GM18499 (cell line): ENCODE measurements at regions not wholly inside any gene's neighbourhood (a gene's known extent, or its start where the extent isn't known, plus 50 kb on each side); places are given as distances from the start of the nearest gene placed in this dataset.

Source experiments
- ATAC-seq: cut with Tn5 transposase; IDR thresholded peaks from one replicate; pipeline ENCODE4 v1.9.1; 2021; ENCODE audit warnings: moderate number of reproducible peaks; ENCODE audit not compliant: insufficient read depth, unreplicated experiment

- ATAC-seq, result no peak
Observed at GRCh38 chr5:167777746-167778145, 513.7 kb upstream of the WWC1 start.

DNA sequence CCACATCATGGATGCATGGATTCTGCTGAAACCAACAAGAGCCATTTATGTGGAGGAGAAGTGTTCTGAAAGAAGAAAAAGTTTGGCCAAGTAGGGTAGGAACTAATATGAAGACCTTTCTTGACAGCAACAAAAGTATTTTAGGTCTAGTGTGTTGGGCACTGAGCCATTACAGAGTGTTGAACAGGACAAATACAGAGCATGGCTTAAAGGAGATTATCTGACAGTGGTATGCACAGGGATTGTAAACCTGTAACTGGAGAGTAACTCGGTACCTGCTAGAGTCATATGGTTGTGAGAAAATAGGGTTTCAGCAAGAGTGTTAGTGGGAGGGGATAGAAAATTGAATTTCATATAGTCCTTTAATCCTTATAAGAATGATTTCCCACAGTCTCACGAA lies 513.2 kb upstream of the WWC1 start:
- ATAC-seq, result no peak

GRCh38 chr5:167779644-167780043 lies 511.8 kb upstream of the WWC1 start:
- no peak for ATAC-seq

DNA sequence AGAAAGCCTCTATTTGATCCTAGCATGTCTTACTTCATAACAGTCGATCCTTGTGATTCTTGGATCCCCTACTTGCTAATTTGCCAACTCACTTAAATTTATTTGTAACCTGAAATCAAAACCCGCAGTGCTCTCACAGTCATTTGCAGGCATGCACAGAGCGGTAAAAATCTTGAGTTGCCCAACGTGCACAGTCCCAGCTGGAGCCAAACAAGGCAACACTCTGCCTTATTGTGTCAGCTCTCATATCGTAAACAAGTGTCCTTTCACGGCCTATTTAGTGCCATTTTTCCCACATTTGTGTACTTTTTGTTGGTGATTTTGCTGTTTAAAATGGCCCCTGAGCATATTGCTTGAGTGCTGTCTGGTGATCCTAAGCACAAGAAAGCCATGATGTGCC lies 511.3 kb upstream of the WWC1 start:
- no peak for ATAC-seq

DNA sequence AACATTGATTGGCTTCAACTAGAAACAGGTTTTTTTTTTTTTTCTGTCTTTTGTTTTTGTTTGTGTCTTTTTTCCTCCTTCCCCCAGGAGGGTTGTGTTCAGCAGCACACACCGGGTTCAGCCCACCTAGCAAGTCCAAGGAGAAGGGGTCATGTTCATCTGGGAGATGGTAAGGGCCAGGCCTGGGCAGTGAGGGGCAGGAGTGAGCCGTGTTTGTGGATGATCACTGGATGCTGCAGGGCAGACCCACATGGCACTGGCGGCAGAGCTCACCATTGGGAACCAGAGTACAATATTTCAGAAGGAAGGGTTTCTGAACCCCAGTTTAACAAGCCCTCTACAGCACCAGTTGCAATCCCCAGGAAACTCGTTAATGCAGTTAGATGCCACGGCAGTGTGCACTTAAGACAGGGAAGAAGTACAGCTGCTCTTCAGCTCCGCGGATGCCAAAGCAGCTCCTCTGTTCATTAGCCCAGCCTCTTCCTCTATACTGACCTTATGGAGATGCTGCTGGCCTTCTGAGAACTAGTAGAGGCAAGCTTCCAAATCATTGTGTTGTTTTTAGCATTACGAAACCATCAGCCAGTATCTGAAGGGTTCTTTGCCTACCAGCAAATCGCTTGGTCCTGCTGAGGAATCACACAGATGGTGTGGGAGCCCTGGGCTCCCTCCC lies 508.2 kb upstream of the WWC1 start:
- no peak for ATAC-seq

GRCh38 chr5:167785106-167785505 lies 506.3 kb upstream of the WWC1 start:
- no peak for ATAC-seq

- no peak for ATAC-seq
Observed at GRCh38 chr5:167785901-167786300, 505.5 kb upstream of the WWC1 start.

DNA sequence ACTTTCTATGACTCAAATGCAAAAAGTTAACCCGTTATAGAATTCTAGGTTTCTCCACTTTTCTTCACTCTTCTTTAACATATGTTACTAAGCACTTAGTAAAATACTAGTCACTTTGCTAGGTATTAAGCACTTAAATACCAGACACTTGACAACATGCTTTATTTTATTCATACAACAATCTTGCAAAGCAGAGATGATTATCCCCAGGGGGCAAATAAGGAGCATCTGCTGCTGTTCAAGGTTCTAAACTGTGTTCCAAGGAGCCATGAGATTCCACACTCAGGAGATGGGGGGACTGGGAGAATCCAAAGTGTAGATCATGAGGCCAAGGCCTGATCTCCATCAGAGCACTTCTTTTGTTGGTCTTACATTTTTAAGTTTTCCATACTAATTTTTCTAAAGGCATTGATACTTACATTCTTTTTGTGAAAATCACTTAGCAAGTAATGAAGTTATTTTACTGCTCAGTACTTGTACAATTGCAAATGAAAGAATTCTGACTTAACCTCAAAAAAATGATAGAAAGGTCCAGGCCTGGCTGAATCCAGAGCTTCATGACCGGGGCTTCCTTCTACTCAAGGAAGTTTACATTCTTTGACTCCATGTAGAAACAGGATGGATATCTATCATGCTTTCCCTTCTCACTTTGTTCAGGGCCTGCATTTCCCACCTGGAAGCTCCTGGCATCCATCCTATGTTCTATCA lies 504.4 kb upstream of the WWC1 start:
- no peak for ATAC-seq

GRCh38 chr5:167790045-167790444 lies 501.4 kb upstream of the WWC1 start:
- no peak for ATAC-seq

GRCh38 chr5:167790462-167791260 lies 500.8 kb upstream of the WWC1 start:
- no peak for ATAC-seq

DNA sequence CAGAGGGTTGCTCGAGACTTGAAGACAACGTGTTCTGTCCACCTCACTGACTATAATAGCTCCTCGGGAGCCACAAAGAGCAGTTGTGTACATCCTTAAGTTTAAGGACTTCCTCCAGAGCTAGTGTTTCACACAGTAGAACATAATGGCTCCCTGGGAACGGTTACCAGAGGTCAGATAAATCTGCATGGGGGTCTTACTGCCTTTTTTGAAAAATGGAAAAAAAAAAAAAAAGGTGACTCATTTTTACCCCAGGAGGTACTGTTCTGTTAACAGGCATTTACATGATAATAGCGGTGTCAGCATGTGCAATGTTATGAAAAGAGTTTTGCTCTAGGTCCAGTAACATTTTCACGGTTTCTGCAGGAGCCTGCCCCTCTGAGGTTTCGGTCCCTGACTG lies 498.9 kb upstream of the WWC1 start:
- no peak for ATAC-seq

DNA sequence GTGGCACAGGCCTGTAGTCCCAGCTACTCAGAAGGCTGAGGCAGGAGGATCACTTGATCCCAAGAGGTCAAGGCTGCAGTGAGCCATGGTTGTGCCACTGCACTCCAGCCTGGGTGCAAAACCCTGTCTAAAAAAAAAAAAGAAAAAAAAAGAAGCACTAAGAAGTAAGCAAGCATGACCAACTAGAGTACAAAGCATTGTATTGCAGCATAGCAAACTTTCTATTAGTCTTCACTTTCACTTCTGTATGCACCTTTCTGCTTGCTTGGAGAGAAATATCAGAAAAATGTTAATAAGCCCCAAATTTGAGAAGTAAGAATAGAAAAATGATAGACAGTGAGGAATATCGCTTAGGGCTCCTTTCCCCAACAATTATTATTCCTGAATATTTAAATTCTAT lies 497.7 kb upstream of the WWC1 start:
- no peak for ATAC-seq

- ATAC-seq, result no peak
Observed at GRCh38 chr5:167794121-167794520, 497.3 kb upstream of the WWC1 start.

DNA sequence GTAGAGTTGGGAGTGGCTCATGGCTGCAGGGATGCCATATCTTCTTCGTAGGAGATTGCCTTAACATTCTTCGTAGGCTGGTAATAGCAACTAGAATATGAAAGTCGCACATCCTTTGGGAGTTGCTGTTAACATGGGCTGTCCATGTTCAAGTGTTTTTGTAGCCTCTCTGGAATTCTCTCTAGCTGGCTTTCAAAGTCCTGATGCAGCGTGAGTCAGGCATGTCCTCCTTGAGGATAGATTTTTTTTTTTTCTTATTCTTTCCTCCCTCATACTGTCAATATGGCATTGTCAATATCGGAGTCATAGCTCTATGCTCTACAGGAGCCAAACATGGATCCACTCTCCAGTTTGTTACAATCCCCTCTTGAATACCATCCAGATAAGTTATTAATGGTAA lies 494.8 kb upstream of the WWC1 start:
- no peak for ATAC-seq

GRCh38 chr5:167797933-167798332 lies 493.5 kb upstream of the WWC1 start:
- ATAC-seq, result no peak

DNA sequence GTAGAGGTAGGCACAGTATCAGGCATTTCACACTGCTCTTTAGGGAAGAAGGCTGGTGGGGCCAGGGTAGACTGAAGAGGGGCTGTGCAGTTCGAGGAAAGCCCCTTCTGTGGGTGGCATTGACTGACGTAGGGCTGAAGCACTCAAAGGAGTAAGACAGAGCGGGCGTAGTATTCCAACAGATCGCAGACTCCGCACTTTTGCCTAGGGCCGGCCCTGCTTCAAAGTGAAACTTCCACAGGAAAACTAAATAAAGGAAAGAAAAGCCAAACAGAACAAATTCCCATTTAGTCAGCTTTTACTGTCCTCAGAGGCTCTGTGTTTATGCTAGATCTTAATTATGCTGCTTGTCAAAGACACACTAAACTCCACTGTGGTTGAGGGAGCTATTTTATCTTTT lies 493.0 kb upstream of the WWC1 start:
- no peak for ATAC-seq

DNA sequence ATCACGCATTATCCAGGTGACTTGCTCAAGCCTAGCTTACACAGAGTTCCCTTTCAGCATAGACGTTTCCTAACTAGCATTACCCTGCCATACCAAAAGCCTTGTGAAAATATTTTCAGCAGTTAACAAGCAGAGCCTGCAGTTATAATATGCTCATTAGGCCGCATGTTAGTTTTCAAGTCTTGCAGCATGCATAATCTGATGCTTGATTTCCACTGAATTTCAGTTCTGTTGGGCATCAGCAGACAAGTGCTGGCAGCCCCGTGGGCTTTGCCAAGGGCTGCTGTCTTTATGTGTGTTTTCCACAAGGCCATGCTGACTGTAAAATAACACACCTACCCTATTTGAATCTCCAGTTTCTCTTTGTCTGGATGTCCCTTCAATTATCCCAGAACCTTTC lies 491.0 kb upstream of the WWC1 start:
- ATAC-seq, result no peak

- no peak for ATAC-seq
Observed at GRCh38 chr5:167801999-167802398, 489.4 kb upstream of the WWC1 start.

- ATAC-seq, result no peak
Observed at GRCh38 chr5:167802755-167803431, 488.6 kb upstream of the WWC1 start.

DNA sequence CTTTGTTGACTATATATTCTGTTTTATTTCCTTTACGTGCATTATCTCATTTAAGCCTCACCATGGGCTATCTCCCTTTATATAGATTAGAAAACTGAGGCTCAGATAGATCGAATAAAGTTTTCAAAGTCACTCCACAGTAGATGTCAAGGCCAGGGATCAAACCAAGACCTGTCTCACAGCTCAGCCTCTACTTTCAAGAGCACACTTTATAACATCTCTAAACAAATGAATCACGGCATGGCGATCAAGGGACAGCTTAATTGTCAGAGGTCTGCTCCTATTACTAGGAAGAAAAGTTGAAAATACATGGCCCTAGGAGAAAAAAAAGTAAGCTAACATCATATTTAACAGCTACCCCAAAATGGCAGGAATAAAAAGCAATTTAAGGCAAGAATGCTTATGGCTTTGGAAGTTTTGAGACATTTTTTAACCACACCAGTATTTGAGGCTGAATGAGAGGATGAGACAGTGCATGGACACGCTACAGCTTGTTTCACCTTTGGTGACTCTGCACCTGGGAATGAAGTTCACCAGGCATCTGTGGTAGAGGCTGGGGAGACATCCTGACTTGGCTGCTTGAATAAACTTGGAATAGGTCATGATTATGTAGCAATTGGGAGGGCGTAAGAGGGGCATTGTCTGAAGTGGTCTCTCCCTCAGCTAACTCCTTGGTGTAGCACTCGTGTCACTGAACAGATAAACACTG lies 486.8 kb upstream of the WWC1 start:
- ATAC-seq, result no peak
